Liver (tissue), 8 donors: ENCODE measurements at regions not wholly inside any gene's neighbourhood (a gene's known extent, or its start where the extent isn't known, plus 50 kb on each side); places are given as distances from the start of the nearest gene placed in this dataset.

Experiments
- DNase-seq: peaks from one replicate; pipeline ENCODE4 v3.0.0-alpha.2; 2017; ENCODE audit warnings: low spot score
- H3K27ac ChIP-seq, 2 donors: one replicate each; pipeline ENCODE4 v1.7.0; 2013; ENCODE audit warnings: inconsistent platforms in 2 of 2, low read length in 2 of 2, control low read depth in 1 of 2, low read depth in 1 of 2, mild to moderate bottlenecking in 1 of 2
- H3K27me3 ChIP-seq, 4 donors: one replicate each; pipeline versions ENCODE4 v1.6.1 to v1.7.0; 2013; ENCODE audit warnings: low read length in 3 of 4, inconsistent platforms in 1 of 4, mild to moderate bottlenecking in 1 of 4, moderate library complexity in 1 of 4; ENCODE audit not compliant: control insufficient read depth in 4 of 4, insufficient read depth in 4 of 4
- H3K36me3 ChIP-seq, 4 donors: one replicate each; pipeline versions ENCODE4 v1.6.1 to v1.7.0; 2013; ENCODE audit warnings: low read length in 3 of 4, mild to moderate bottlenecking in 3 of 4, low read depth in 1 of 4, moderate library complexity in 1 of 4; ENCODE audit not compliant: control insufficient read depth in 4 of 4, insufficient read depth in 3 of 4
- H3K4me1 ChIP-seq, 4 donors: one replicate each; pipeline versions ENCODE4 v1.6.1 to v1.7.0; 2013; ENCODE audit warnings: low read length in 3 of 4, mild to moderate bottlenecking in 3 of 4, moderate library complexity in 1 of 4; ENCODE audit not compliant: control insufficient read depth in 4 of 4, insufficient read depth in 4 of 4
- H3K4me3 ChIP-seq, 3 donors: one replicate each; pipeline versions ENCODE4 v1.6.1 to v1.7.0; 2013; ENCODE audit warnings: low read length in 3 of 3, control low read depth in 1 of 3, low read depth in 1 of 3, mild to moderate bottlenecking in 1 of 3
- H3K9ac ChIP-seq, 2 donors: one replicate each; pipeline ENCODE4 v1.7.0; 2013; ENCODE audit warnings: low read length in 2 of 2, mild to moderate bottlenecking in 2 of 2, moderate library complexity in 2 of 2, control low read depth in 1 of 2, low read depth in 1 of 2
- H3K9me3 ChIP-seq, 4 donors: one replicate each; pipeline versions ENCODE4 v1.6.1 to v1.7.0; 2013; ENCODE audit warnings: low read length in 3 of 4; ENCODE audit not compliant: control insufficient read depth in 4 of 4
- CTCF ChIP-seq: fragments of 150-350 bp; IDR thresholded peaks from 2 replicates; pipeline ENCODE4 v1.5.1; 2017; ENCODE audit warnings: improper control_type of control experiment, low read depth, low read length; ENCODE audit not compliant: missing input control
- EGR1 ChIP-seq, 2 donors: IDR thresholded peaks; 2 replicates each; pipeline ENCODE4 v1.6.1; 2016 to 2018; ENCODE audit warnings: antibody characterized with exemption in 2 of 2, low read depth in 2 of 2
- FOXA1 ChIP-seq: IDR thresholded peaks from 2 replicates; pipeline ENCODE4 v1.6.1; 2016; ENCODE audit warnings: antibody characterized with exemption
- FOXA2 ChIP-seq: IDR thresholded peaks from 2 replicates; pipeline ENCODE4 v1.6.1; 2016; ENCODE audit warnings: antibody characterized with exemption
- GABPA ChIP-seq, 2 donors: IDR thresholded peaks in 1 of 2; conservative IDR thresholded peaks in 1 of 2; 2 replicates each; pipeline ENCODE4 v1.6.1; 2016; ENCODE audit warnings: antibody characterized with exemption in 2 of 2, mild to moderate bottlenecking in 1 of 2, moderate library complexity in 1 of 2
- HNF4G ChIP-seq: IDR thresholded peaks from 2 replicates; pipeline ENCODE4 v1.6.1; 2016; ENCODE audit warnings: antibody characterized with exemption
- JUND ChIP-seq, 2 donors: IDR thresholded peaks; 2 replicates each; pipeline ENCODE4 v1.6.1; 2016; ENCODE audit warnings: antibody characterized with exemption in 2 of 2
- MAX ChIP-seq: IDR thresholded peaks from 2 replicates; pipeline ENCODE4 v1.6.1; 2016; ENCODE audit warnings: antibody characterized with exemption
- RAD21 ChIP-seq, 2 donors: IDR thresholded peaks; 2 replicates each; pipeline ENCODE4 v1.6.1; 2016; ENCODE audit warnings: antibody characterized with exemption in 2 of 2, mild to moderate bottlenecking in 2 of 2
- REST ChIP-seq: IDR thresholded peaks from 2 replicates; pipeline ENCODE4 v1.6.1; 2016; ENCODE audit warnings: antibody characterized with exemption, mild to moderate bottlenecking
- RXRA ChIP-seq, 2 donors: IDR thresholded peaks; 2 replicates each; pipeline ENCODE4 v1.6.1; 2017 to 2018; ENCODE audit warnings: antibody characterized with exemption in 2 of 2, mild to moderate bottlenecking in 1 of 2
- SP1 ChIP-seq: IDR thresholded peaks from 2 replicates; pipeline ENCODE4 v1.6.1; 2018; ENCODE audit warnings: antibody characterized with exemption, mild to moderate bottlenecking
- TAF1 ChIP-seq: conservative IDR thresholded peaks from 2 replicates; pipeline ENCODE4 v1.6.1; 2016; ENCODE audit warnings: antibody characterized with exemption, mild to moderate bottlenecking
- YY1 ChIP-seq: IDR thresholded peaks from 2 replicates; pipeline ENCODE4 v1.6.1; 2016; ENCODE audit warnings: antibody characterized with exemption, mild to moderate bottlenecking
- WGBS: extraction: QIAGEN DNeasy Blood & Tissue Kit; methylation state at CpG from one replicate; pipeline ENCODE4 v1.1.7; 2013; 5-methylcytosine and 5-hydroxymethylcytosine counted together
- TF ChIP-seq, protein P1 (sequence below): IDR thresholded peaks from 2 replicates; pipeline ENCODE4 v1.6.1; 2016; ENCODE audit warnings: antibody characterized with exemption
- TF ChIP-seq, protein P2 (sequence below): IDR thresholded peaks from 2 replicates; pipeline ENCODE4 v1.6.1; 2016; ENCODE audit warnings: antibody characterized with exemption
- donor health status: healthy.
- donor health status: healthy.
- donor health status: healthy.
- donor health status: healthy.
- donor health status: healthy.

DNA sequence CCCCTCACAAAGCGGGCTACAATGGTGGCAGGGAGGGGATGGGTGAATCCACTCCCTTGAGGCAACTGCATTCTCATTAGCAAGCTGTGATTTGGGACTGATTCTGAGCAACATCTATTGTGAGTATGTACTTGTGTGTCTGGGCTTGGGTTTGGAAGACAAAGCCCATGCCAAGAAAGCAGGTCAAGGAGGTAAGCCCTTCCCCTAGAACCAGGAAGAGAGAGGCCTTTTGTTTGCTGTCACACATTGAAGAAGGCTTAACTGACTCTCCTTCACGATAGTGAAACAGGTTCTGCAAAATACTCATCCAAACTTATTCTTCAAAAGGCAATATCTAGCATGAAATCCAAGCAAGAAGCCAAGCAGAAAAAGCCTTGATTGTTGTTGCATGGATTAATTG lies 403.1 kb upstream of the ID4 start:
- Histone ChIP-seq H3K4me3 (no peak overlapping the region), H3K4me1 (no peaks in the 10 kb centered on the region), H3K9me3 (no peaks in the 10 kb centered on the region), H3K27me3 (no peaks in the 10 kb centered on the region), H3K9ac (no peak overlapping the region), H3K36me3 (no peaks in the 10 kb centered on the region), H3K27ac (no peak overlapping the region)
- WGBS, result 80% methylated on average over 2 of the region's 2 CpGs
- no peak for DNase-seq
- TF ChIP-seq SP1 (no peak), HNF4G (no peak), RAD21 (IDR thresholded peaks at IDR 0.05) (no peak), GABPA (IDR thresholded peaks at IDR 0.05 in 1 of 2, conservative IDR thresholded peaks at IDR 0.05 in 1 of 2) (no peak), FOXA2 (no peak), YY1 (no peak), RXRA (IDR thresholded peaks at IDR 0.05) (no peak), JUND (IDR thresholded peaks at IDR 0.05) (no peak), CTCF (no peak), MAX (no peak), REST (no peak), EGR1 (IDR thresholded peaks at IDR 0.05; ENCODE audit: low read depth in 2 of 2) (no peak), TAF1 (no peak), FOXA1 (no peak)
- TF ChIP-seq, protein P1, sequence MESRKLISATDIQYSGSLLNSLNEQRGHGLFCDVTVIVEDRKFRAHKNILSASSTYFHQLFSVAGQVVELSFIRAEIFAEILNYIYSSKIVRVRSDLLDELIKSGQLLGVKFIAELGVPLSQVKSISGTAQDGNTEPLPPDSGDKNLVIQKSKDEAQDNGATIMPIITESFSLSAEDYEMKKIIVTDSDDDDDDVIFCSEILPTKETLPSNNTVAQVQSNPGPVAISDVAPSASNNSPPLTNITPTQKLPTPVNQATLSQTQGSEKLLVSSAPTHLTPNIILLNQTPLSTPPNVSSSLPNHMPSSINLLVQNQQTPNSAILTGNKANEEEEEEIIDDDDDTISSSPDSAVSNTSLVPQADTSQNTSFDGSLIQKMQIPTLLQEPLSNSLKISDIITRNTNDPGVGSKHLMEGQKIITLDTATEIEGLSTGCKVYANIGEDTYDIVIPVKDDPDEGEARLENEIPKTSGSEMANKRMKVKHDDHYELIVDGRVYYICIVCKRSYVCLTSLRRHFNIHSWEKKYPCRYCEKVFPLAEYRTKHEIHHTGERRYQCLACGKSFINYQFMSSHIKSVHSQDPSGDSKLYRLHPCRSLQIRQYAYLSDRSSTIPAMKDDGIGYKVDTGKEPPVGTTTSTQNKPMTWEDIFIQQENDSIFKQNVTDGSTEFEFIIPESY, result no peak
- TF ChIP-seq, protein P2, sequence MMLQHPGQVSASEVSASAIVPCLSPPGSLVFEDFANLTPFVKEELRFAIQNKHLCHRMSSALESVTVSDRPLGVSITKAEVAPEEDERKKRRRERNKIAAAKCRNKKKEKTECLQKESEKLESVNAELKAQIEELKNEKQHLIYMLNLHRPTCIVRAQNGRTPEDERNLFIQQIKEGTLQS, result no peak

- H3K4me1 ChIP-seq, result no peaks in the 10 kb centered on the region
- H3K27me3 ChIP-seq, result no peaks in the 10 kb centered on the region
- H3K4me3 ChIP-seq, result no peak overlapping the region
- no peaks in the 10 kb centered on the region for H3K36me3 ChIP-seq
- no peak for TF ChIP-seq REST
- no peak for TF ChIP-seq TAF1
- TF ChIP-seq CTCF, result no peak
- no peaks in the 10 kb centered on the region for H3K9me3 ChIP-seq
- no peak for DNase-seq
- H3K9ac ChIP-seq, result no peak overlapping the region
- no peak overlapping the region for H3K27ac ChIP-seq
- 83% methylated on average over 3 of the region's 3 CpGs for WGBS
Observed at GRCh38 chr6:19435755-19436154, 401.4 kb upstream of the ID4 start.
